ENCODE measurements at regions not wholly inside any gene's neighbourhood (a gene's known extent, or its start where the extent isn't known, plus 50 kb on each side); places are given as distances from the start of the nearest gene placed in this dataset.

GRCh38 chr2:6704077-6704476 lies 161.6 kb downstream of the CMPK2 start:
- TF ChIP-seq CTCF (IDR thresholded peaks at IDR 0.05) (no peak), ZFX (IDR thresholded peaks at IDR 0.05; ENCODE audit: borderline replicate concordance) (no peak)

Data from 22Rv1 (cell line).